CD14-positive monocyte (primary cell): ENCODE measurements at regions not wholly inside any gene's neighbourhood (a gene's known extent, or its start where the extent isn't known, plus 50 kb on each side); places are given as distances from the start of the nearest gene placed in this dataset.

ENCODE experiments used
- DNase-seq, 3 donors: peaks; one replicate each; pipeline ENCODE4 v3.0.0-alpha.2; 2011 to 2022
- H2AFZ ChIP-seq: 2 replicates; pipeline ENCODE4 v1.6.0; 2012; ENCODE audit warnings: mild to moderate bottlenecking, low read depth, low read length, inconsistent platforms; ENCODE audit not compliant: insufficient read depth, poor library complexity, severe bottlenecking
- H3K27ac ChIP-seq, 2 donors: 1 replicate in 1 of 2; 2 replicates in 1 of 2; pipeline ENCODE4 v1.5.1; 2012 to 2013; ENCODE audit warnings: low read length in 2 of 2, control low read depth in 1 of 2, inconsistent platforms in 1 of 2, low read depth in 1 of 2, mild to moderate bottlenecking in 1 of 2
- H3K27me3 ChIP-seq, 2 donors: one replicate each; pipeline versions ENCODE4 v1.6.0 to v1.6.1; 2011 to 2013; ENCODE audit warnings: low read length in 2 of 2; ENCODE audit not compliant: control insufficient read depth in 2 of 2, insufficient read depth in 2 of 2
- H3K36me3 ChIP-seq, 2 donors: replicated peaks in 1 of 2; 1 replicate in 1 of 2; 2 replicates in 1 of 2; pipeline versions ENCODE4 v1.5.1 to v1.6.1; 2012 to 2013; ENCODE audit warnings: low read length in 2 of 2, control low read depth in 1 of 2, inconsistent platforms in 1 of 2, mild to moderate bottlenecking in 1 of 2; ENCODE audit not compliant: insufficient read depth in 2 of 2, control insufficient read depth in 1 of 2
- H3K4me1 ChIP-seq, 2 donors: 1 replicate in 1 of 2; 2 replicates in 1 of 2; pipeline versions ENCODE4 v1.5.1 to v1.6.1; 2012 to 2013; ENCODE audit warnings: low read length in 2 of 2, control low read depth in 1 of 2, inconsistent platforms in 1 of 2, mild to moderate bottlenecking in 1 of 2, moderate library complexity in 1 of 2; ENCODE audit not compliant: insufficient read depth in 2 of 2, control insufficient read depth in 1 of 2
- H3K4me2 ChIP-seq: replicated peaks from 2 replicates; pipeline ENCODE3; 2012; ENCODE audit warnings: low read length, moderate library complexity, mild to moderate bottlenecking; ENCODE audit not compliant: poor library complexity, severe bottlenecking; ENCODE audit errors: extremely low read depth
- H3K4me3 ChIP-seq, 3 experiments: fragments of 200-600 bp in 1 of 3; sonication (generic) in 1 of 3; replicated peaks in 1 of 3; 1 replicate in 2 of 3; 2 replicates in 1 of 3; pipeline ENCODE4 v1.5.1; 2011 to 2013; ENCODE audit warnings: low read length in 3 of 3, mild to moderate bottlenecking in 3 of 3, control low read depth in 2 of 3, low read depth in 2 of 3, inconsistent platforms in 1 of 3, moderate library complexity in 1 of 3
- H3K79me2 ChIP-seq: 2 replicates; pipeline ENCODE4 v1.6.0; 2012; ENCODE audit warnings: mild to moderate bottlenecking, control low read depth, inconsistent platforms, low read length, moderate library complexity; ENCODE audit not compliant: insufficient read depth
- H3K9ac ChIP-seq: 2 replicates; pipeline ENCODE4 v1.6.0; 2017; ENCODE audit warnings: low read length, mild to moderate bottlenecking; ENCODE audit not compliant: insufficient read depth, poor library complexity, severe bottlenecking
- H3K9me3 ChIP-seq, 2 donors: replicated peaks in 1 of 2; 1 replicate in 1 of 2; 2 replicates in 1 of 2; pipeline versions ENCODE4 v1.5.1 to v1.6.1; 2012 to 2013; ENCODE audit warnings: low read length in 2 of 2, control low read depth in 1 of 2; ENCODE audit not compliant: control insufficient read depth in 1 of 2, insufficient read depth in 1 of 2
- H4K20me1 ChIP-seq: 2 replicates; pipeline ENCODE4 v1.6.0; 2012; ENCODE audit warnings: mild to moderate bottlenecking, low read length, control low read depth, moderate library complexity; ENCODE audit not compliant: insufficient read depth
- H3K27ac Mint-ChIP-seq, 7 donors: one replicate each; pipeline ENCODE4 v1.8.0; 2020; ENCODE audit warnings: mild to moderate bottlenecking in 7 of 7, mixed read lengths in 7 of 7, moderate library complexity in 6 of 7, inconsistent platforms in 2 of 7
- H3K27me3 Mint-ChIP-seq, 3 donors: one replicate each; pipeline ENCODE4 v1.8.0; 2021 to 2022; ENCODE audit warnings: low read depth in 3 of 3, mild to moderate bottlenecking in 3 of 3, mixed read lengths in 3 of 3, moderate library complexity in 3 of 3, inconsistent platforms in 1 of 3
- H3K36me3 Mint-ChIP-seq, 2 donors: one replicate each; pipeline ENCODE4 v1.8.0; 2020; ENCODE audit warnings: mixed read lengths in 2 of 2, inconsistent platforms in 1 of 2, mild to moderate bottlenecking in 1 of 2
- H3K4me1 Mint-ChIP-seq: one replicate; pipeline ENCODE4 v1.8.0; 2020; ENCODE audit warnings: mild to moderate bottlenecking, mixed read lengths
- H3K4me3 Mint-ChIP-seq, 2 donors: one replicate each; pipeline ENCODE4 v1.8.0; 2020; ENCODE audit warnings: mild to moderate bottlenecking in 2 of 2, mixed read lengths in 2 of 2, moderate library complexity in 1 of 2
- H3K9me3 Mint-ChIP-seq, 7 donors: one replicate each; pipeline ENCODE4 v1.8.0; 2020 to 2022; ENCODE audit warnings: mixed read lengths in 7 of 7, mild to moderate bottlenecking in 6 of 7, moderate library complexity in 6 of 7, inconsistent platforms in 2 of 7
- WGBS: methylation state at CpG from one replicate; pipeline ENCODE4 v1.1.5; 2013; ENCODE audit warnings: missing lambda C conversion rate; ENCODE audit not compliant: insufficient coverage; 5-methylcytosine and 5-hydroxymethylcytosine counted together
- intact Hi-C, 2 donors: fragments of 100-400 bp; cut with micrococcal nuclease; formaldehyde crosslinking; loops; one replicate each; pipeline versions ENCODE4 v1.15.0 to v1.15.1; 2023
- TF ChIP-seq, protein P1 (sequence below): fragments of 200-600 bp; IDR thresholded peaks from one replicate; pipeline ENCODE4 v1.8.0; 2022; ENCODE audit warnings: antibody characterized with exemption, mild to moderate bottlenecking

DNA sequence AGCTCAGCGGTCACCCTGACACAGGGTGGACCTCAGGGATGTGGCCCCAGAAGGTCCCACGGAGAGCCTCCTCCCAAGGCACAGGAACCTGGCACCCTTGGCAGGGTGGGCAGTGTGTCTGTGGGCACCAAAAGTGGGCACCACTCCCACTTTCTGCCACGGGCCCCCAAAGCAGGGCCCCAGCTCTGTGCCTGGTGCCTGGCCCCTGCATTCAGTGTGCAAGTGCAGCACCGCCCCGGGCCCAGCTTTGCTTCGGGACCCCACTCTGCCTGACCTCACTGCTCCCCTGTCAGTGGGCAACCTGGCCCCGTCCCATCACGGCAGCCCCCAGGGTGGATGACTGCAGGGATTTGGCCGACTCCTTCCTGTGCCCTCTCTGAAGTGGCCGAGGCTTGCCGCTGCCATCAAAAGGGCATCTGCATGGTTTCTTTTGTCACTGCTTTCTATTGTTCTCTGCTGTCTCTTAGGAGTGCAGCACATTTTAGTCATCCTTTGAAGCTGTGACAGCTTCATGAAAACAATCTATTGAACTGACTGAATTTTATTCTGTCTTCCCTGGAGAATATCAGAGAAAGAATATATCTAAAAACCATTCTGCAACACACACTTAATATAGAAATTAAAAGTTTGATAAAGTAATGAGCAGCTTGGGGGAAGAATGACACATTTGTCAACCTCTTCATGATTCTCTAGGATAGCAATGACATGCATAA, 302.4 kb downstream of the FAM47B start:
- Mint-ChIP-seq H3K4me1 (no peaks in the 10 kb centered on the region), H3K4me3 (no peak overlapping the region), H3K36me3 (no peaks in the 10 kb centered on the region), H3K27me3 (no peaks in the 10 kb centered on the region), H3K27ac (no peak overlapping the region), H3K9me3 (peaks cover 0 to 10% (median 2%) of the 10 kb centered on the region in 7 donors)
- TF ChIP-seq, protein P1, sequence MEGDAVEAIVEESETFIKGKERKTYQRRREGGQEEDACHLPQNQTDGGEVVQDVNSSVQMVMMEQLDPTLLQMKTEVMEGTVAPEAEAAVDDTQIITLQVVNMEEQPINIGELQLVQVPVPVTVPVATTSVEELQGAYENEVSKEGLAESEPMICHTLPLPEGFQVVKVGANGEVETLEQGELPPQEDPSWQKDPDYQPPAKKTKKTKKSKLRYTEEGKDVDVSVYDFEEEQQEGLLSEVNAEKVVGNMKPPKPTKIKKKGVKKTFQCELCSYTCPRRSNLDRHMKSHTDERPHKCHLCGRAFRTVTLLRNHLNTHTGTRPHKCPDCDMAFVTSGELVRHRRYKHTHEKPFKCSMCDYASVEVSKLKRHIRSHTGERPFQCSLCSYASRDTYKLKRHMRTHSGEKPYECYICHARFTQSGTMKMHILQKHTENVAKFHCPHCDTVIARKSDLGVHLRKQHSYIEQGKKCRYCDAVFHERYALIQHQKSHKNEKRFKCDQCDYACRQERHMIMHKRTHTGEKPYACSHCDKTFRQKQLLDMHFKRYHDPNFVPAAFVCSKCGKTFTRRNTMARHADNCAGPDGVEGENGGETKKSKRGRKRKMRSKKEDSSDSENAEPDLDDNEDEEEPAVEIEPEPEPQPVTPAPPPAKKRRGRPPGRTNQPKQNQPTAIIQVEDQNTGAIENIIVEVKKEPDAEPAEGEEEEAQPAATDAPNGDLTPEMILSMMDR: no peak
- Histone ChIP-seq H3K9me3 (peaks cover 0 to 3% of the 10 kb centered on the region in 2 donors), H3K9ac (no peak overlapping the region), H3K27ac (no peak overlapping the region), H3K4me1 (no peaks in the 10 kb centered on the region), H3K79me2 (no peaks in the 10 kb centered on the region), H3K27me3 (no peaks in the 10 kb centered on the region), H2AFZ (no peak overlapping the region), H3K4me2 (no peak overlapping the region), H3K4me3 (no peak overlapping the region), H3K36me3 (no peaks in the 10 kb centered on the region), H4K20me1 (no peaks in the 10 kb centered on the region)
- DNase-seq: no peak
- WGBS: 87% methylated on average over 8 of the region's 11 CpGs
- intact Hi-C loops: no loop called here

DNA sequence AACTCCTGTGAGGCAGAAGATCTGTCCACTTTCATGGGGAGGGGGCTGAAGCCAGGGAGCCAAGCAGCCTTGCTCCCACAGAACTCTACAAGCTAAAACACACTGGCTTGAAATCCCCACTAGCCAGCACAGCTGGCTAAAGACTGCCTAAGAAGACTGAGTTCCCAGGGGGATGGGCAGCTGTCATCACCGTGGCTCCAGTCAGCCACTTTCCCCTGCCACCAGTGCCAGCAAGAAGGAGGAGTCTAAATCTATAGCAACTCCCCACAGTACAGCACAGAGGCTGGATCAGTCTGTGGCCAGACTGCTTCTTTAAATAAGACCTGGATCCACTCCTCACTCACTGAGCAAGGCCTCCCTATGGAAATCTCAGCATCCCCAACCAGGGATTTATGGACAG, 308.6 kb downstream of the FAM47B start:
- Histone ChIP-seq H3K4me3 (no peak overlapping the region), H3K4me2 (no peak overlapping the region), H3K9me3 (peaks cover 0 to 5% of the 10 kb centered on the region in 2 donors), H4K20me1 (no peaks in the 10 kb centered on the region), H3K79me2 (no peaks in the 10 kb centered on the region), H3K36me3 (no peaks in the 10 kb centered on the region), H3K4me1 (no peaks in the 10 kb centered on the region), H3K9ac (no peak overlapping the region), H3K27ac (no peak overlapping the region), H3K27me3 (no peaks in the 10 kb centered on the region), H2AFZ (no peak overlapping the region)
- Mint-ChIP-seq H3K27me3 (no peaks in the 10 kb centered on the region), H3K4me3 (no peak overlapping the region), H3K4me1 (no peaks in the 10 kb centered on the region), H3K9me3 (peaks cover 0 to 6% (median 0%) of the 10 kb centered on the region in 7 donors), H3K27ac (no peak overlapping the region), H3K36me3 (no peaks in the 10 kb centered on the region)
- no CpG with 5 or more reads among the region's 1 CpG for WGBS
- no peak for DNase-seq
- intact Hi-C loops: no loop called here
- TF ChIP-seq, protein P1: no peak
